Lower leg skin (tissue), 3 donors: ENCODE measurements at regions not wholly inside any gene's neighbourhood (a gene's known extent, or its start where the extent isn't known, plus 50 kb on each side); places are given as distances from the start of the nearest gene placed in this dataset.

Experiments used
- POLR2A ChIP-seq, 2 donors: fragments of 450-650 bp; IDR thresholded peaks; one replicate each; pipeline ENCODE4 v1.6.1; 2016 to 2017; ENCODE audit warnings: antibody characterized with exemption in 2 of 2, mild to moderate bottlenecking in 1 of 2, moderate library complexity in 1 of 2
- TF ChIP-seq, protein P1 (sequence below), 3 donors: fragments of 450-650 bp; IDR thresholded peaks; one replicate each; pipeline ENCODE4 v1.5.1; 2016; ENCODE audit warnings: antibody characterized with exemption in 3 of 3, mild to moderate bottlenecking in 3 of 3, moderate library complexity in 2 of 3

DNA sequence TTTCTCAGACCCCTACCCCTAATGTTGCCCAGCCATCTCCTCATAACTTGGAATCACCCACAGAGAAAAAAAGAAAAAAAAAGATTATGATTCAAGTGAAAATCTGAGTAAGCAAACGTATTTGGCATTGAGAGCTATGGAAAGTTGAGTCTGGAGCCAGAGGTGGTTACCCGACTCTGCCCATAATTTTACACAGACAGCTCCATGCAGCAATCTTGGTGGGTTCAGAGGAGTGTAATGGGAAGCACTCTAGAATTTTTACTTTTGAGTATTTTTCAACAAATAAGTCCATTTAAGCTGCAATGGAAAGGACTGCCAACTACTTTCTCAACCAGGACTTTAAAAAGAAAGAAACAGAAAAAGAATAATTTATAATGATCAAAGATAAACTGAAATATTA lies 62.7 kb downstream of the ZC3H11B start:
- TF ChIP-seq, protein P1, sequence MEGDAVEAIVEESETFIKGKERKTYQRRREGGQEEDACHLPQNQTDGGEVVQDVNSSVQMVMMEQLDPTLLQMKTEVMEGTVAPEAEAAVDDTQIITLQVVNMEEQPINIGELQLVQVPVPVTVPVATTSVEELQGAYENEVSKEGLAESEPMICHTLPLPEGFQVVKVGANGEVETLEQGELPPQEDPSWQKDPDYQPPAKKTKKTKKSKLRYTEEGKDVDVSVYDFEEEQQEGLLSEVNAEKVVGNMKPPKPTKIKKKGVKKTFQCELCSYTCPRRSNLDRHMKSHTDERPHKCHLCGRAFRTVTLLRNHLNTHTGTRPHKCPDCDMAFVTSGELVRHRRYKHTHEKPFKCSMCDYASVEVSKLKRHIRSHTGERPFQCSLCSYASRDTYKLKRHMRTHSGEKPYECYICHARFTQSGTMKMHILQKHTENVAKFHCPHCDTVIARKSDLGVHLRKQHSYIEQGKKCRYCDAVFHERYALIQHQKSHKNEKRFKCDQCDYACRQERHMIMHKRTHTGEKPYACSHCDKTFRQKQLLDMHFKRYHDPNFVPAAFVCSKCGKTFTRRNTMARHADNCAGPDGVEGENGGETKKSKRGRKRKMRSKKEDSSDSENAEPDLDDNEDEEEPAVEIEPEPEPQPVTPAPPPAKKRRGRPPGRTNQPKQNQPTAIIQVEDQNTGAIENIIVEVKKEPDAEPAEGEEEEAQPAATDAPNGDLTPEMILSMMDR (IDR thresholded peaks at IDR 0.05): no peak
- TF ChIP-seq POLR2A (IDR thresholded peaks at IDR 0.05): no peak
